Hematopoietic multipotent progenitor cell (in vitro differentiated cells): ENCODE measurements at regions not wholly inside any gene's neighbourhood (a gene's known extent, or its start where the extent isn't known, plus 50 kb on each side); places are given as distances from the start of the nearest gene placed in this dataset.

Experiments
- DNase-seq, 3 donors: peaks; one replicate each; pipeline ENCODE4 v3.0.0-alpha.2; 2011 to 2015; ENCODE audit warnings: low read depth in 2 of 3, low spot score in 2 of 3

DNA sequence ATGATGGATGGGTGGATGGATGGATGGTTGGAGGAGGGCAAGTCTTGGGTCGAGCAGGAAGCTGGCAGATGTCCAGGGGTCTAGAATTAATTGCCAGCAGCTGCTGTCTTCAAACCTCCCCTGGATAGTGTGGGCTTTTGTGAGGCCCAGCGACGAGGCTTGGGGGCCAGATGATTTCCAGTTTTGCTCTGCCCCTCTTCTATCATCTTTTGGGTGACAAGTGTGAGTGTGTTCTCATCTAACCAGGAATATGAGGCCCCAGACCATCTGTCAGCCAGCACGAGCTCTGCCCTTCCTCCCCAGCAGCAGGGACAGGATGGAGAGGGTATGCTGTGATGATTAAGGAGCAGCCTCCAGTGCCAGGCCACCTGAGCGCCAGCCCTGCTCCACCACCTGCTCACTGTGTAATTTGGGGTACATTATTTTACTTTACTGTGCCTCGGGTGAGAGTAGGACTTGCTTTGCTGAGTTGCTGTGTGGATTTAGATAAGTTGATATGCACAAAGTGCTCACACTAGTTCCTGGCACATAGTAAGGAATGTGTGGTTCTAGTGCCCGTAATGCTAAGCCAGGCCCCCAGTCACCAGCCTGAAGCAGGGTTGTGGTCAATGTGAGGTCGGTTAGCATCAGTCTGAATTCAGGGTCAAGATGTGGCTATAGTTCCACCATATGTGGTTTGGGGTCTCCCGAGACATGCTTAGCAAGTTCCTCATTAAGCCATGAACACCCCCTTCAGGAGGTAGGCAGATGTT is 251.1 kb downstream of the CYP26B1 start:
- no peak for DNase-seq

DNA sequence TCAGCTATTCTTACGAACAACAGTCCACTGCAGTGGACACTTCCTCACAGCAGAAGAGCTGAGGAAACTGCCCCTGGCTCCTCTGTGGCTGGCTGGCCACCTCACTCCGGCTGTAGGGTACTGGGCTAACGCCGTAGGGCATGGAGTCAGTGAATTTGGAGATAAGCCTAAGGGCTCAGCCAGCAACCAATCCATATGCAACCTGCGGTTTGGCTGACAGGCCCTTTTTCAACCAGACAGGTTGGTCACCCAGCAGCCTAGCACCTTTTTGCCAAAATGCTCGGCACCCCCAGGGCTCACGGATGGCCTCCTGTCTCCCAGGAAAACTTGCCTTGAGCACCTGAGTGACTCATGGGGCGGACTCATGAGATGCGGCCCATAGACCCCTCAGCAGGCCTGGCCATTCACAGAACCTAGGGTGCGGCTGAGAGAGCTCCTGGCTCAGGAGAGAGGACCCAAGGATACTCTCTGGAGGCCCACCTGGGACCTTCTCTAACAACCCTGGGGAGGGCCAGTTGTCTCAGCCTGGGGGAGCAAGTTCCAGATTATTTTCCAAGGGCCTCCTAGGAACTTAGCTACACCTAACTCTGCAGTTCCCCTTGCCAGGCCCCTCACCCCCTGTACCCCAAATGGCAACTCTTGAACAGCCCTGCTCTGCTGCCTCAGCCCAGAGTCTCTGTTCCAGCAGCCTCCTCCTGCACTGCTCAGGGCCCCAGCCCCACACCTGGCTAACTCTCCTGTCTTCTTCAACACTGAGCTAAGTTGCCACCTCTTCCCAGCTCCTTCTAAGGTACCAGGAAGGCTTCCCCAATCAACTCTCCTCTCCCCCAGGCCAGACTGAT is 252.1 kb downstream of the CYP26B1 start:
- DNase-seq = no peak

GRCh38 chr2:71894261-71894660 is 253.4 kb downstream of the CYP26B1 start:
- DNase-seq = no peak

- DNase-seq = no peak
Observed at GRCh38 chr2:71893646-71894045, 254.0 kb downstream of the CYP26B1 start.

DNA sequence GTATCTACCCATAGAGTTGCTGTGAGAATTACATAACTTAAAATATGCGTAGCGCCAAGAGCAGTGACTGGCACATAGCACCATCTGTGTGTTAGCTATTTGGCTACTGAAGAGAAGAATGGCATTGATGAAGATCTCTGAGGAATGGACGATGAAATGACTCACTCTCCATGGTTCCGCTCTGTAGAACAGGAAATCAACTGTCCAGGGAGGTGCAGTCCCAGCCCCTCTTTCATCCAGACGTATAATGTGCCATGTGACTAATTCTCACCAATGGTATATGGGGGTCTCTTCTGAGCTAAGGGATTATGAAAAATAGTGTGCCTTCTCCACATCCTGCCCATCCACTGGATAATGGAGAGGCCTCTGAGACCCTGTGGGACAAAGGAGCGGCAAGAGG is 254.8 kb downstream of the CYP26B1 start:
- no peak for DNase-seq

DNA sequence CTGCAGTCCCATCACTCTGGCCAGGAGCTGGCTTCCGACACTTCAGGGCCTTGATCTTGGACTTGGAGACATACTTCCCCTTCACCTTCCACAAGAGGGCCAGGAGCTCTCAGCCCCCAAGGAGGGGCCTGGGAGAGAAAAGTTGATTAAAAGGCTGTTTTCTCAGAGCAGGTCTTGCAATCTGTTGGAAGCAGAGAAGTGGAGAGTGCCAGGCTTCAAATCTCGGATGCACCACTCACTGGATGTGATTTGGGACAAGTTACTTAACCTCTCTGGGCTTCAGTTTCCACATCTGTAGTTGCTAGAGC is 255.3 kb downstream of the CYP26B1 start:
- no peak for DNase-seq

GRCh38 chr2:71891719-71892422 is 255.8 kb downstream of the CYP26B1 start:
- DNase-seq = no peak

GRCh38 chr2:71891155-71891554 is 256.5 kb downstream of the CYP26B1 start:
- no peak for DNase-seq

- no peak for DNase-seq
Observed at GRCh38 chr2:71889759-71890684, 257.6 kb downstream of the CYP26B1 start.

- no peak for DNase-seq
Observed at GRCh38 chr2:71888751-71889445, 258.8 kb downstream of the CYP26B1 start.

GRCh38 chr2:71887196-71887595 is 260.5 kb downstream of the CYP26B1 start:
- DNase-seq = no peak

- no peak for DNase-seq
Observed at GRCh38 chr2:71886241-71886640, 261.4 kb downstream of the CYP26B1 start.

- no peak for DNase-seq
Observed at GRCh38 chr2:71884303-71885042, 263.2 kb downstream of the CYP26B1 start.

GRCh38 chr2:71882949-71883472 is 264.7 kb downstream of the CYP26B1 start:
- DNase-seq = peak in 2 of 3 donors; percentile 16 to 20

DNA sequence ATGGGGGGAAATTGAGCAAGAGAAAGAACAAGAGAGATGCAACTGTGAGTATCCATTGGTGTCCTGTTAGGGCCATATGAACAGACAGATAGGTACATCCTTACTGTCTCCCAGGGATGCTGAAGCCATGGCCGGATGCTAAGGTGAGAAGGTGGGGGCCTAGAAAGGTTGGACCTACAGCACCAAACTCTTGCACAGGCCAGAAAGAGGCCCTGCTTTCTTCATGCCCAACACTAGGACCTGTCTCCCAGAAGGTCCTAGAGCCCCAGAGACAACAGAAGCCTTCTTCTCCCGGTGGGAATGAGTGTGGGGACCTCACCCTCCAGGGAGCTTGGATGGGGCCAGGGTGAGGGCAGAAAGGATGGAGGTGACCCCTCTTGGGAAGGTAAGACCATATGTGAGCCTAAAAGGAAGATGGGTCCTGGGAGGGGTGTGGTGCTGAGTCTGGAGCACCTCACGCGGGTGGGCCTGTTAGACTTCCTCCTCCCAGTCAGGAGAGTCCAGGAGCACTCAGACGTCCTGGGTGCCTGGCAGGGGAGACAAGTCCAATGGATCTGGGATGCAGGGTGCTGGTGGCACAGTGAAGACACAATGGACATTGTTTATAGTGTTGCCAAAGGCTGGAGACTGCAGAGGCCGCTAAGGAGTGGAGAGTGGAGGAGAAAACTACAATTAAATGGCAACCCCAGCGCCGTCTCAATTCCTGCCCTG is 265.3 kb downstream of the CYP26B1 start:
- no peak for DNase-seq

DNA sequence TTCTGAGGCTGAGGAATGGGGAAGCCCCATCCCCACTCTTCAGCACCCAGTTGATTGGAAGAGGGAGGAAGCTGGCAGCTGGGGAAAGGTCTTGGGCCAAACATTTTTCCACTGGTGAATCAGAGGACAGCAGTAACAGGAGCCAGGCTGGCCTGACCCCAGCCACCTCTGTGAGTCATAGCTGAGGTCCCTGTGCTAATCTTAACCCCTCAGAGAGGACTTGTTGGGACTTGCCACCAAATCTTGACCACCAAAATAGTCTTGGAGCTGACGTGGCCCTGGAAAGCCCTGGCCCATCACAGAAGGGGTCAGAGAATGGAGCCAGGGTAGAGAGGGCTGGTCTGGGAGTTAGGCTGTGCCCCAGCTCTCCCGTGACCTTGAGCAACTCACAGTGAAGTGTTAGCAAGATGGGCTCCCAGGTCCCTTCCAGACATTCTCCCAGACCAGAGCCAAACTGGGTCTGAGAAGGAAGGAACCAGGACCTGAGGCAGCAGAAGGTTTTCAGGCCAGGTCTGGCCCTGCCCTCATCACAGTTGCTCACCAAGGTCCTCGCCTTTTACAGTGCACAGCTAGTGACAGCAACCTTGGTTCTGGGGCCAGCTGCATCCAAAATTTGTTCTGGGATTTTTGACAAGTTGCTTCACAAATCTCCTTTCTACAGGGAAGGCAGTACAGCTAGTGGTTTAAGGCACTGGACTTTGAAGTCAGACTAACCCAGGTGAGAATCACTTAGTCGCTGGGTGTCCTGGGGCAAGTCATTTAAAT is 266.6 kb downstream of the CYP26B1 start:
- DNase-seq = no peak

DNA sequence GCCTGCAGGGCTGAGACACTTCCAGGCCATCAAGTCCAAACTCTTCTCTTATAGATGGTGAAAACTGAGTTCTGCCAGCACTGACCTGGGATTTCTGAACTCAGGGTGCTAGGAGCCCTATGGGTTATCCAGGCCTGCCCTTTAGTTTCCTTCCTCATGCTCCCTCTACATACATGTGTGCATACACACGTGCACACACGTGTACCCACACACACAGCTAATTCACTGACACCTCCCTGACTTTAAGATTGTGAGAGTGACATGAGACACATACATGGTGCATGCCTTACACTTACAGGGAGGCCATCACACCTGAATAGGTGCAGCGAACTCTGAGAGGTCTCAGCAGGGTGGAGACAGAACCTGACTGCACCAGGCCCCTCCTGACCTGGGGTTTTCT is 267.4 kb downstream of the CYP26B1 start:
- no peak for DNase-seq
